Astrocyte of the hippocampus (primary cell): ENCODE measurements at regions not wholly inside any gene's neighbourhood (a gene's known extent, or its start where the extent isn't known, plus 50 kb on each side); places are given as distances from the start of the nearest gene placed in this dataset.

Experiments used
- DNase-seq: peaks from one replicate; pipeline ENCODE4 v3.0.0; 2011; ENCODE audit warnings: low read depth, low spot score

DNA sequence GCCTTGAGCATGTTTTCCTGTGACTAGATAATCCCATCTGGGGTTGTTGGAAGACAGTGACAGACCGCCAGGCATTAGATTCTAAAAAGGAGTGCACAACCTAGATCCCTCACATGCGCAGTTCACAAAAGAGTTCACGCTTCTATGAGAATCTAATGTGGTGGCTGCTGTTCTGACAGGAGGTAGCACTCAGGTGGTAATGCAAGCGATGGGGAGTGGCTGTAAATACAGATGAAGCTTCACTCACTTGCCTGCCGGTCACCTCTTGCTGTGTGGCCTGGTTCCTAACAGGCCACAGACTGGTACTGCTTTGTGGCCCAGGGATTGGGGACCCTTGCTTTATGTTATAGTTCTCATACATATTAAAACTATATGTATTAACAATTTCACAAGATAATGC is 81.9 kb upstream of the TMLHE start:
- no peak for DNase-seq

DNA sequence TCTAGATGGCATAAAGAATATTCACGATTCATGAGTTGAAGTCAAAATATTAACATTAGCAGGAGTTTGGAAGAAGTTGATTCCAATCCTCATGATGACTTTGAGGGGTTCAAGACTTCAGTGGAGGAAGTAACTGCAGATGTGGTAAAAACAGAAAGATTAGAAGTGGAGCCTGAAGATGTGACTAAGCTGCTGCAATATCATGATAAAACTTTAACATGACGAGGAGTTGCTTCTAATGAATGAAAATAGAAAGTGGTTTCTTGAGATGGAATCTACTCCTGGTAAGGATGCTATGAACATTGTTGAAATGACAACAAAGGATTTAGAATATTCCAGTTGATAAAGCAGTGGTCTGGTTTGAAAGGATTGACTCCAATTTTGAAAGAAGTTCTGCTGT is 70.1 kb upstream of the TMLHE start:
- DNase-seq = no peak

DNA sequence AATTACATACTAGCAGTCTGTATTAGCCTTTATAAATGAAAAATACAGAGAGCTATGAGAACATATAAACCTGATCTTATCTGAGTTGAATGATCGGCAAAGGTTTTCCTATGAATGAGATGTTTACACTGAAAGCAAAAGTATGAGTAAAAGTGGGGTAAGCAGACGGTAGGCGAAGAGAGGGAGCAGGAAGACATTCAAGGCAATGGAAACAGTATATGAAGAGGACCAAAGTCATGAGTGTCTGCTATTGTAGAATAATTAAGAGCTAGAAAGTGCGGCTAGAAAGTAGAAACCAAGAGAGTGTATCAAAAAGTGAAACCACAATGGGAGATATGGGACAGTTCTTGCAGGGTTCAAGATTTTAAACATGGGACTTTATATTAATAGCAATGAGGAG is 67.0 kb upstream of the TMLHE start:
- DNase-seq = no peak

DNA sequence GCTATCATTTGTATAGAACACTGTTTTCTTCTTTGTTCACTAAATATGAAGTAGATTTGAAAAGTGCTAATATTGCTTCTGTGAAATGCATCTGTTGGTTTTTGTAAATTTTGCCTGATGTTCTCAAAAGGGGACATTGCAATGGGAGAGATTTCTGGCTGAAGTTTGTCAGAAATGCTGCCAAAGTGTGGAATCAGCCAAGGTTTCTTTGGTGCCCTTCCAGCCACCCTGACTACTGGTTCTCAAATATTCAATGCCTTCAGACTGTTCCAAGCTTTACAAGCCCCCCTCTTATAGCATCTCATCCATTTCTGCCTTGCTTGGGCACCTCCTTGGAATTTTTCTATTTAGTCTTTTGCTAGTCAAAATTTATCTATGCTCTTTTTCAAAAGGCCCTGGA is 60.6 kb upstream of the TMLHE start:
- no peak for DNase-seq

DNA sequence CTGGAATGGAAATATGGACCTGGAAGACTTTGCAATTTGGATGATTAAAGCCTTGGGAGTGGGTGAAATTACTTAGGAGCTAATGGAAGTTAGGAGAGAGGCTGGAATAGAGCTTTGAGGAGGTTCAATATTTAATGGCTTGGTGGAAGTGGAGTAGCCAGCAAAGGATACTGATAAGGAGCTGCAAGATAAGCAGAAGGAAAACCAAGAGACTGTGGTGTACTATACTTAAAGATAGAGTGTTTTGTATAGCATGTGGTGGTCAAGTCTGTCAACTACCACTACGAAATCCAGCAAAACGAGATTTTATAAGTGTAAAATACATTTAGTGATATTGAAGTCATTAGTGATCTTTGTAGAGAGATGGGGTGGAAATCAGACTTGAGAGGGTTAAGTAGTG is 54.0 kb upstream of the TMLHE start:
- no peak for DNase-seq
